AG09309 (cell line): ENCODE measurements at regions not wholly inside any gene's neighbourhood (a gene's known extent, or its start where the extent isn't known, plus 50 kb on each side); places are given as distances from the start of the nearest gene placed in this dataset.

Experiments
- DNase-seq: peaks from one replicate; pipeline ENCODE4 v3.0.0-alpha.2; 2010; ENCODE audit warnings: low read depth
- H3K4me3 ChIP-seq: 2 replicates; pipeline ENCODE4 v1.5.1; 2011; ENCODE audit warnings: mild to moderate bottlenecking, low read depth, low read length, moderate library complexity; ENCODE audit not compliant: control insufficient read depth
- CTCF ChIP-seq: IDR thresholded peaks from 2 replicates; pipeline ENCODE4 v1.5.1; 2011; ENCODE audit warnings: mild to moderate bottlenecking, low read depth, low read length, inconsistent platforms; ENCODE audit not compliant: insufficient read depth, control insufficient read depth; ENCODE audit errors: missing control alignments

DNA sequence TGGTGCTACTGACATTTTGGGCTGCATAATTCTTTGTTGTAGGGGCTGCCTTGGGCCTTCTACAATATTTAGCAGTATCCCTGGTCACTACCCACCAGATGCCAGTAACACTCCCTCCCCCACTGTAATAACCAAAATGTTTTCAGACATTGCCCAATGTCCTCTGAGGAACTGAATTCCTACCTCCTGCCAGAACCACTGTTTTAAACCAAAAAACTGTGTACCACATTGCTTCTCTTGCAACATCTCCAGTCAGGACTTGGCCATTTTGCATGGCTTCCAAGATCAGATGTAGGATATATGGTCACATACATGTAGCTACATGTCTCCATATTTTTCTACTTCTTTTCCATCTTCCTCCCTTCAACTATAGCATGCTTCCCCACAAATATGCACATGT, 97.4 kb upstream of the IFNGR1 start:
- H3K4me3 ChIP-seq, result no peak overlapping the region
- peak; percentile 23 for DNase-seq
- no peak for TF ChIP-seq CTCF

DNA sequence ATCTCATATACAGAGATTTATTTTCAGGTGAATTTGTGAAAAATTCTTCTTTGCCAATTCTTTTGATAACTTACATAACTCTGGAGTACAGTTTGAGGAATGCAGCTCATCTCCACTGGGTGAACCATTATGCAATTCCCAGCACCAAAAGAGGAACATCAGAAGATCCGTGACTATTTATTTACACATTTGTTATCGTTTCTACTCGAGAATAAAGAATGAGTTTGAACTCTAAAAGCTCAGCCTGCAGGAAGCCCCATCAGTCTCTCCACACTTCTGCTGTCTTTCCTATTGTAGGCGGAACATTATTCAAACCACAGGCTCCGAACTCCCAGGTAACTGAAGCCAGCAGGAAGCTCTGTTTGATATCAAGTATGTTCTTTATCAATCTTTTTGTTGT, 95.9 kb upstream of the IFNGR1 start:
- no peak for TF ChIP-seq CTCF
- no peak for DNase-seq
- H3K4me3 ChIP-seq, result no peak overlapping the region

DNA sequence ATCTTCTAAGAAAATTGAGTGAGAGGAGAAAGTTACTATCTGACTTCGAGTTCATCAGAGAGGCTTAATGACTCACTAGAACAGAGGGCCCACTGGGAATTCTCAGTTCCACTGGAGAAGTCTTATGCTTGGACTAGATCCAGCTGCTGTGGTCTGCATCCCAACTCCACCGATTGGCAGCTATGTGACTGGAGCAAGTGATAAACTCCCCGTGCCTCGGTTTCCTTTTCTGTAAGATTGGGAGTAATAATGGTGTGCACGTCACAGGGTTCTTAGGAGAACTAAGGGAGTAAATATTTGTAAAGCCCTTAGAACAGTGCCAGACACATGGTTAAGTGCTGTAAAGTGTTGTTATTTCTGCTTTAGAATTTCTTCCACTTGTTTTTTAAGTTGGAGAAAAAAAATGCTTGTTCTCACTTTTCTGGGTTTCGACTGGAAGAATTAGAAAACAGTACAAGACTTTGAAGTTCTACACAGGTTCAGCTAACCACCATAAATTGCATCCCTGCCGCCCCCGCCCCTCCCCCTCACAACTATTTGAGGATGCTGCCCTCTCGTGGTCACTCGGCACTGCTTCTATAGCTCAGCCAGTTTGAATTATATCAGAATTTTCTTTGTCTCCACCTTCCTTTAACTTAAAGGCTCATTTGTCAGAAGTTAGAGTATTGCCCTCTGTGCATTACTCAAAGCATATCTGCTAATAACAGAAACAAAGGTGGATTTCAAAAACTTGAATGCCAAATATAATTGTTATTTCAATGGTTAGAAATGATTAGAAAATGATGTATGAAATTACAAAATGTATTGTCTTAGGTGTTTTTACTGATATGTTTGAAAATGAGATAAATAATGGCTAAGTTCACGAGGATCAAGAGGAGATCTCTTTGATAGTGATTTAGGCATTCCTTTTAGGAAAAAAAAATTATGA, 95.0 kb upstream of the IFNGR1 start:
- peak; percentile 14 for DNase-seq
- no peak overlapping the region for H3K4me3 ChIP-seq
- TF ChIP-seq CTCF, result peak; percentile 80

GRCh38 chr6:137313211-137313610, 94.0 kb upstream of the IFNGR1 start:
- H3K4me3 ChIP-seq, result no peak overlapping the region
- TF ChIP-seq CTCF, result no peak
- no peak for DNase-seq

DNA sequence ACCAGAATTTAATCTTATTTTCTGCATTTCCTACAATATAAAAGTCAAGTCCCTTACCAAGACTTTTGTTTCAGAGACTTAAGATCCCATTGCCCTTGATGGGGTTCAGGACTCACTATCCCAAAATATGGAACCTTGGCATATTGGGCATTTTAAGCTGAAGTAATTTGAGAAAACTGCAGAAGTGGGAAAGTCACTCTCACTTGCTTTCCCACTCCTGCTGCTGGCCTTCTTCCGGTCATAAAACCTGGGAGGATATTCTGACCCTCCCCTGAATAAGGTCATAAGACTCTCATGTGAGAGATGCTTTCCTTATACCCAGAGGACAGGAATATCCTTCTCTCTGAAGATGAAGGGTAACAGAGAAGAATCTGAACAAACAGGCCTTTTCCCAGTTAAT, 92.8 kb upstream of the IFNGR1 start:
- no peak overlapping the region for H3K4me3 ChIP-seq
- TF ChIP-seq CTCF, result no peak

DNA sequence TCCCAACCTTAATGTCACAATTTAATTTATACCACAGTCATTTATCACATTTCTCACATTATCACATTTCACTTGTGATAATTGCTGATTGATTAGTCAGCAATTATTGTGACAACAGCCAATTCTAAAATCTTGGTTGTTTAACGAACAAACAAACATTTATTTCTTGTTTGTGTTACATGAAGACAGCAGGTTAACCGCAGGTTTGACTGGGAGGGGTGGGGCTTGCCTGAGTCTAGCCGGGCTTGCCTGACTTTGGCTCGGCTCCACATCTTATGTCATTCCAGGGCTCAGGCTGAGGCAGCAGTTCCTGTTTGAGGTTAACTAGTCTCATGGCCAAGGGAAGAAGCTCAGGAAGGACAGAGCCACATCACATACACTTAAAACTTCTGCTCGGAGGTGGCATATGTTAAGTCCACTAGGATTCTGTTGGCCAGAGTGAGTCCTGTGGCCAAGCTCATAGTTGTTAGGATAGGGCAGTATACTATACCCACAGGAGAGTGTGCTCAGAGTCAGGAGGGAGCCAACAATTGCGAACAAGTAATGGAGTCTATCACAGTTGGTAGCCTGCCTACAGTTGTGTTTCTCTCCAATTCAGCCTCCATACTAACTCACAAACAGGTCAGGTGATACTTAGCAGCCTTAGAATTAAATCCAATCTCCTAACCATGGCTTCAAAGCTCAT, 90.0 kb upstream of the IFNGR1 start:
- no peak for DNase-seq
- no peak for TF ChIP-seq CTCF

More for the DNA sequence above, 92.8 kb upstream of the IFNGR1 start:
- DNase-seq, result no peak

More for the DNA sequence above, 90.0 kb upstream of the IFNGR1 start:
- H3K4me3 ChIP-seq, result no peak overlapping the region
